ENCODE measurements at regions not wholly inside any gene's neighbourhood (a gene's known extent, or its start where the extent isn't known, plus 50 kb on each side); places are given as distances from the start of the nearest gene placed in this dataset.
"Not testable (repeated sequence)": the region's sequence is repeated elsewhere in the genome, so short reads cannot be mapped to it uniquely, and the experiment has no call there.

- no peak for DNase-seq (ENCODE audit: low read depth)
These were observed 145.6 kb downstream of the HSD17B3 start for GRCh38 chr9:96156171-96156974.

DNA sequence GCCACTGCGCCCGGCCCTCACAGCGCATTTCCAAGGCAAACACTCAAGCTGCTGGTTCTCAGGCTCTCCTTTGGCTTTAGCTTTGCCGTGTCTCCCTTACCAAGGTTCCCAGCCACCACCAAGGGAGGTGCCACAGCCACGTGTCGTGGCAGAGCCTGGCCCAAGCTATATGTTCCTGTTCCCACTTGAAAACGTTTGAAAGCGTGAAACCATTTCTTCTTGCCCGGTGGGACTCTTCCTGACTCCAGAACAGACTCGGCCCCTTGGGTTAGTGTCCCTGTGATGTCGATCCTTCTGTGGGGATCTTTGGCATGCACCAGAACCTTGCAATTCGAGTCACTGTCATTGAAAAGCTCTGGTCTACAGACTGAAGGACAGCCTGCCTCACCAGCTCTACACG lies 147.9 kb downstream of the HSD17B3 start:
- no peak for DNase-seq (ENCODE audit: low read depth)

- no peak for DNase-seq (ENCODE audit: low read depth)
These were observed 149.4 kb downstream of the HSD17B3 start for GRCh38 chr9:96152550-96152949.

GRCh38 chr9:96150324-96151227 lies 151.4 kb downstream of the HSD17B3 start:
- DNase-seq (ENCODE audit: low read depth) = no peak

DNA sequence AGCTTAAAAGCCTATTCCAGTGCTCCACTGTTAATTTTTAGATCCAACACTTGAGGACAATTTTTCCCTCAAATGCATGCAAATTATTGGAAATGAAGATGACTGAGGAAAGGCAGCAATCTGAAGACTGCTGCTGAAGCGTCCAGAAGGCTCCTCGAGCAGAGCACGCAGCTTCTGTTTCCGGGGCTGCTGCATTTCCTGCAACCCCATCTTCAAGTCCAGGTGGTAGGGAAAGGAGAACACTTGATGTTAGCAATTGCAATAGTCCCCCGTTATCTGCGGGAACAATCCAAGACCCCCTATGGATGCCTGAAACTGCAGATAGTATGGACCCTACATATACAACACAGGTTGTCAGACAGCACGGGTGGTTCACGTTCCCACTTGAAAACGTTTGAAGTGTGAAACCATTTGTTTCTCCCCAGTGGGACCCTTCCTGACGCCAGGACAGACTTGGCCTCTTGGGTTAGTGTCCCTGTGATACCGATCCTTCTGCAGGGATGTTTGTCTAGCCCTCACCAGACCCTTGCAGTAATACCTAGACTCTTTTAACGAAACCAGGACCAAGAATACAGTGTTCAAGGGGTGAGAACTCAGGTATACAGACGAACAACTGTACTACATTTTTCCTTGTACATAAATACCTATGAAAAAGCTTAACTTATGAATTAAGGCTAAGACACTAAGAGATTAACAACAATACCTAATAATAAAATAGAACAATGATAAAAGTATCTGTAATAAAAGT lies 152.3 kb downstream of the HSD17B3 start:
- no peak for DNase-seq (ENCODE audit: low read depth)

GRCh38 chr9:96148634-96149532 lies 153.1 kb downstream of the HSD17B3 start:
- DNase-seq (ENCODE audit: low read depth) = no peak

- not testable (repeated sequence) for DNase-seq (ENCODE audit: low read depth)
These were observed 154.9 kb downstream of the HSD17B3 start for GRCh38 chr9:96147029-96147428.

DNA sequence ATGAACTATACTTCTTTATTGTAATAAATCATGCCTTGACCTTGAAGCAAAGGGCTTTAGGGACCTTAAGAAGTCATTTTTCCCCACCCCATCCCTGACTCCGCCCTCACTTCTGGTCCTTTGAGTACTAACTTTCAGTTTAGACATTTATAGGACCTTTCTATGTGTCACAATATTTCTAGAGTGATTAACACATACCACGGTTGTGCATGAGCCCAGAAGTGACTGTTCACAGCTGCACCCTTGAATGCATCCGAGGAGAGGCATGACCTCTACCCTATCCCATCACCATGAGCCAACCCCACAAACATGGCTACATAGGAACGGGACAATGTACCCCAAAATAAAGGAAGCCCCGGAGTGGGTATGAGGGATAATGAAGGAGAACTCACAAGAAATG lies 160.3 kb downstream of the HSD17B3 start:
- DNase-seq (ENCODE audit: low read depth) = no peak

DNA sequence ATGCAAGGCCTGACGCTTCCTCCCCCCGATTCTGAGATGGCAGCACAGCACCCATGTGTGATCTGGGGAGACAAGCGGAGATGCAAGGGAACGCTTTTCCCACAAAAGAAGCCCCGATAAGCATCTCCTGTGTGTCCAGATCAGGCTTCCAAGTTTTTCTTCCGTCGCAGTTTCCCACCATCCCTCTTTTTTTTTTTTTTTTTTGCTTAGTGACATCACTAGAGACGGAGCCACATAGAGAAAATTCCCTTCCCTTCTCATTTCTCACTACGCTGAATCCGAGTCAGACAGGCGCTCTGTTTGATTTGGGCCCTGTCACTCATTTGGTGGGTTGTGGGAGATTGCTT lies 160.9 kb downstream of the HSD17B3 start:
- no peak for DNase-seq (ENCODE audit: low read depth)

GRCh38 chr9:96140296-96141127 lies 161.5 kb downstream of the HSD17B3 start:
- DNase-seq (ENCODE audit: low read depth) = no peak

- peak; percentile 62 for DNase-seq (ENCODE audit: low read depth)
These were observed 162.2 kb downstream of the HSD17B3 start for GRCh38 chr9:96139592-96140295.

GRCh38 chr9:96138616-96139015 lies 163.4 kb downstream of the HSD17B3 start:
- DNase-seq (ENCODE audit: low read depth) = no peak

DNA sequence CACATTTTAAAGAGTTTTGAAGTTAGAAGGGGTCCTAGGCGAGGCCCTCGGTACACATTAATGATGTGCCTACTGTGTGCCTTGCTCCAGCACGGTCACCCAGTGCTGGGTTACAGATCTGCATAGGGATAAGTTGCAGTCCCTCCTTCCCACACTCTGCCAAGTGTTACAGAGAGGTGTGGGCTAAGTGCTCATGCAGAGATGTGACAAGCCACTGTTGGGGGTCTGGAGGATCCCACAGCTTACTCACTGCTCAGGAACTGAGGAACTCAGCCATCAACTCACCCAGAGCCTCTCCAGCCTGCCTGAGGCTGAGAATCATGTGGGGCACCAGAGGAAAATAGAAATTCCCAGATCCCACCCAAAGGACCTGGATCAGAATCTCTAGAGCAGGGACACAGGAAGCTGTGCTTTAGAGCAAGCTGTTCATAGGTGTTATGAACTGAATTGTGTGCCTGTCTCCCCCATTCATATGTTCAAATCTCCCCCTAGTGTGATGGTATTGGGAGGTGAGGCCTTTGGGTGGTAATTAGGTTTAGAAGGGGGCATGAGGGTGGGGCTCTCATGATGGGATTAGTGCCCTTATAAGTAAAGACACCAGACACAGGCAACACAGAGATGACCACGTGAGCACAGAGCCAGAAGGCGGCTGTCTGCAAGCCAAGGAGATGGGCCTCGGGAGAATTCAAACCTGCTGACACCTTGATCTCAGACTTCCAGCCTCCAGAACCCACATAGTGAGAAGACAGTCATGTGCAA lies 164.1 kb downstream of the HSD17B3 start:
- DNase-seq (ENCODE audit: low read depth) = no peak

DNA sequence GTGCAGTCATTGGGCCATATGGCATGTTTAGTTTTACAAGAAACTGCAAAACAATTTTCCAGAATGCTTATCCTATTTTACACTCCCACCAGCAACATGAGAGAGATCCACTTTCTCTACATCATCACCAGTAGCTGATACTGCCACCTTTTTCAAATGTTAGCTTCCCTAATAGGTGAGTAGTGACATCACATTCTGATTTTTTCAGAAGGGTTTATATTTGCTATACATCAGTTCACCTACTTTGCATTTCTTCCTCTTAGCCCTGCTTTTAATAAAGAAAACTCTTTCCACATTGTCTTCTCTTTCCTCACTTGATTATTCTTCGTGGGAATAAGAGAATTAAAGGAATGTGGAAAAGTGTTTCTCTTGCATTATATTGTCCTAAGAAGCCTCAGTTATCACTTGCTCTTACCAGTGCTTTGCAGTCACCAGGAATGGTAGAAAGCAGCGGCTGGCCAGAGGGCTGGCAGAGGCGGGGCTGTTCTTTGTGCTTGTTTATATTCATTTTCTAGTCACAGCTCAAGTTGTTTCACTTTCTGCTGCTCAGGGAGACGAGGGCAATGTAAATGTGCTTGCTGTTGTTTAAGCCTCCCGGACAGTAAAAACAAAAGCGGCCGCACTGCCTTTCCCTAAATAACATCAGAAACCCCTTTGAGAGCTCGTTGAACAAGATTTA lies 164.8 kb downstream of the HSD17B3 start:
- no peak for DNase-seq (ENCODE audit: low read depth)

- no peak for DNase-seq (ENCODE audit: low read depth)
These were observed 166.2 kb downstream of the HSD17B3 start for GRCh38 chr9:96135753-96136290.

DNA sequence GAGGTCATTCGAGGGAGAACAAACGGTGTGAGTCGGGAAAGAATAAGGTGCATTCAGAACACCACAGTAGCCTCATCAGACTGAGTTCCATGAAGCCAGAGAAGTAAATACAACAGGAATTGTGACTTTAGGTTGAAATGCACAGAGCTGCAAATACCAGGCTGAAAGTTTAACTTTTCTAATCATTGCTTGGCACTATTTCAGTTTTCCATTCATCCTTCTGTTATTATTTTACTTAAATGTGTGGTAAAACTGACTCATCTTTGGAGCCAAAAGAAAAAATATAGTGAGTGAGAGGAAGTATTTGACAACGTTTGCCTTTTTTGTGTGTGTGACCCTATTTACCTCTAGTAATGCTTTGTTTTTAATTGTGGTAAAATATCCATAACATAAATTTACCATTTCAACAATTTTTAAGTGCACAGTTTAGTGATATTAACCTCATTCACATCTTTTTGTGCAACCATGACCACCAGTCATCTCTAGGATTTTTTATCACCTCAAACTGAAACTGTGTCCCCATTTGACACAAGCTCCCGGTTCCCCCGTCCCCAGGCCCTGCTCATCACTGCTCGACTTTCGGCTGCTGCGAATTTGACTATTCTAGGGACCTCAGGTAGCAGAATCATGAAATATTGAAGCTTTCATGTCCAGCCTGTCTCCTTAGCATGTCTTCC lies 166.8 kb downstream of the HSD17B3 start:
- no peak for DNase-seq (ENCODE audit: low read depth)

- DNase-seq (ENCODE audit: low read depth) = no peak
These were observed 168.5 kb downstream of the HSD17B3 start for GRCh38 chr9:96133321-96134021.

Measured in non-pigmented ciliary epithelial cell (primary cell).